Smooth muscle cell (in vitro differentiated cells): ENCODE measurements at regions not wholly inside any gene's neighbourhood (a gene's known extent, or its start where the extent isn't known, plus 50 kb on each side); places are given as distances from the start of the nearest gene placed in this dataset.
"Not testable (repeated sequence)": the region's sequence is repeated elsewhere in the genome, so short reads cannot be mapped to it uniquely, and the experiment has no call there.

Experiments used
- DNase-seq: peaks from one replicate; lab custom pipeline; 2025; ENCODE audit not compliant: unreplicated experiment; lab: John Stamatoyannopoulos, UW
- H2AFZ ChIP-seq: fragments of 200-600 bp; sonication (generic); 2 replicates; pipeline ENCODE4 v1.6.0; 2016; ENCODE audit warnings: antibody characterized with exemption, low read depth, mild to moderate bottlenecking
- H3F3A ChIP-seq: fragments of 200-600 bp; sonication (generic); 2 replicates; pipeline ENCODE4 v1.6.0; 2017; ENCODE audit warnings: antibody characterized with exemption, low read depth
- H3K27ac ChIP-seq: fragments of 200-600 bp; sonication (generic); 2 replicates; pipeline ENCODE4 v1.5.1; 2016; ENCODE audit warnings: low read depth, mild to moderate bottlenecking
- H3K27me3 ChIP-seq: fragments of 200-600 bp; sonication (generic); 2 replicates; pipeline ENCODE4 v1.6.1; 2016; ENCODE audit warnings: low read depth, mild to moderate bottlenecking
- H3K36me3 ChIP-seq: fragments of 200-600 bp; sonication (generic); 2 replicates; pipeline ENCODE4 v1.5.1; 2016; ENCODE audit warnings: low read depth
- H3K4me1 ChIP-seq: fragments of 200-600 bp; sonication (generic); 2 replicates; pipeline ENCODE4 v1.5.1; 2016; ENCODE audit warnings: low read depth
- H3K4me2 ChIP-seq: fragments of 200-600 bp; sonication (generic); 2 replicates; pipeline ENCODE4 v1.6.0; 2016; ENCODE audit warnings: mild to moderate bottlenecking
- H3K4me3 ChIP-seq: fragments of 200-600 bp; sonication (generic); 2 replicates; pipeline ENCODE4 v1.5.1; 2016; ENCODE audit warnings: mild to moderate bottlenecking
- H3K79me2 ChIP-seq: fragments of 200-600 bp; sonication (generic); 2 replicates; pipeline ENCODE4 v1.6.0; 2016; ENCODE audit warnings: low read depth, mild to moderate bottlenecking
- H3K9ac ChIP-seq: fragments of 200-600 bp; sonication (generic); 2 replicates; pipeline ENCODE4 v1.6.0; 2016; ENCODE audit warnings: low read depth
- H3K9me3 ChIP-seq: fragments of 200-600 bp; sonication (generic); replicated peaks from 2 replicates; pipeline ENCODE4 v1.5.1; 2016; ENCODE audit warnings: low read depth
- H4K20me1 ChIP-seq: fragments of 200-600 bp; sonication (generic); 2 replicates; pipeline ENCODE4 v1.6.0; 2016; ENCODE audit warnings: low read depth
- CTCF ChIP-seq: fragments of 200-600 bp; sonication (generic); IDR thresholded peaks from 2 replicates; pipeline ENCODE4 v1.5.1; 2017; ENCODE audit warnings: borderline replicate concordance, mild to moderate bottlenecking, antibody characterized with exemption; ENCODE audit not compliant: insufficient read depth, poor library complexity, severe bottlenecking
- WGBS: methylation state at CpG from one replicate; pipeline ENCODE4 v1.1.7; 2016; ENCODE audit warnings: low lambda C conversion rate; 5-methylcytosine and 5-hydroxymethylcytosine counted together

- Histone ChIP-seq H3K9me3 (no peaks in the 10 kb centered on the region), H3K9ac (no peak overlapping the region), H3K4me2 (no peak overlapping the region), H3F3A (no peaks in the 10 kb centered on the region), H3K36me3 (no peaks in the 10 kb centered on the region), H4K20me1 (no peaks in the 10 kb centered on the region), H3K4me3 (no peak overlapping the region), H3K4me1 (no peaks in the 10 kb centered on the region), H3K27me3 (no peaks in the 10 kb centered on the region), H3K27ac (no peak overlapping the region), H2AFZ (peak overlapping the region; percentile 62), H3K79me2 (no peaks in the 10 kb centered on the region)
- DNase-seq = no peak
- peak; percentile 11 for TF ChIP-seq CTCF
Measured at GRCh38 chrX:96126182-96126581, 558.5 kb upstream of the DIAPH2 start.

DNA sequence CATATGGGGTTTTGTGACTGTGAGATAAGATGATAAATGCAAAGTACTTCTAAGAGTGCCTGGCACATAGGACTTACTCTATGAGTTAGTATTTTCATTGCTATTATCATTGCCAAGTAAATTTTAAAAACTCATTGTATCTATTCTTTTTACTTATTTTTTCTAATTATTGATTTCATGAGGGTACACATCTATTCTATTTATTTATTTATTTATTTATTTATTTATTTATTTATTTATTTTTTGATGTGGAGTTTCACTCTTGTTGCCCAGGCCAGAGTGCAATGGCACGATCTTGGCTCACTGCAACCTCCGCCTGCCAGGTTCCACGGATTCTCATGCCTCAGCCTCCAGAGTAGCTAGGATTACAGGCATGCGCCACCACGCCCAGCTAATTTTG is 556.6 kb upstream of the DIAPH2 start:
- not testable (repeated sequence) for H3K9ac ChIP-seq, H3K9me3 ChIP-seq, H3K4me3 ChIP-seq, H3K27me3 ChIP-seq, H3K4me1 ChIP-seq, H3K79me2 ChIP-seq, DNase-seq, H2AFZ ChIP-seq, H4K20me1 ChIP-seq, H3K4me2 ChIP-seq, H3K27ac ChIP-seq, H3K36me3 ChIP-seq, H3F3A ChIP-seq
- WGBS = 94% methylated on average over 5 of the region's 5 CpGs

DNA sequence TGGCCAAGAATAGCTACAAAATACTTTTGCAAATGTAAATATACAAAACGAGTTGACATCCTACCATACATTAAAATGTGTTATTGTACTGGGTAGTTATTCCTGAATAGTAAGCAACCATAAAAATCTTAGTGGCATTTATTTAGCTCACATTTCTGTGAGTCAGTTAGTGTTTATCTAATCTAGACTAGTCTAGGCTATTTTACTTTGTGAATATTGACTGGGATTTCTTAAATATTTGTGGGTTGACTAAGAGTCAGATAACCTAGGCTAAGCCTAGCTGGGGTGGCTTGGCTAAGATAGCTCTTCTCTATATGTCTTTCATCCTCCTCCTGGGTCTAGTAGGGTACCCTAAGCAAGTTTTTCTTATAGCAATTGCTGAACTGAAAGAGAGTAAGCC is 543.8 kb upstream of the DIAPH2 start:
- WGBS = 21% methylated on average over 1 of the region's 1 CpG
- no peaks in the 10 kb centered on the region for H3K27me3 ChIP-seq
- no peaks in the 10 kb centered on the region for H4K20me1 ChIP-seq
- no peak for TF ChIP-seq CTCF
- no peak overlapping the region for H3K4me3 ChIP-seq
- H3K27ac ChIP-seq = peak overlapping the region; percentile 40
- no peak overlapping the region for H3K9ac ChIP-seq
- no peak overlapping the region for H2AFZ ChIP-seq
- peak overlapping the region; percentile 46 for H3K4me2 ChIP-seq
- H3K36me3 ChIP-seq = no peaks in the 10 kb centered on the region
- H3K9me3 ChIP-seq = no peaks in the 10 kb centered on the region
- no peaks in the 10 kb centered on the region for H3K4me1 ChIP-seq
- H3K79me2 ChIP-seq = no peaks in the 10 kb centered on the region
- DNase-seq = no peak
- H3F3A ChIP-seq = no peaks in the 10 kb centered on the region

- Histone ChIP-seq H3K4me1 (no peaks in the 10 kb centered on the region), H3K4me2 (no peak overlapping the region)
- TF ChIP-seq CTCF = no peak
Measured at GRCh38 chrX:96147681-96148080, 537.0 kb upstream of the DIAPH2 start.

More at GRCh38 chrX:96147681-96148080, 537.0 kb upstream of the DIAPH2 start:
- Histone ChIP-seq H3K79me2 (no peaks in the 10 kb centered on the region), H2AFZ (no peak overlapping the region), H3K36me3 (no peaks in the 10 kb centered on the region), H3K9ac (no peak overlapping the region), H3F3A (no peaks in the 10 kb centered on the region), H3K9me3 (no peaks in the 10 kb centered on the region), H3K27me3 (no peaks in the 10 kb centered on the region), H3K27ac (no peak overlapping the region), H4K20me1 (no peaks in the 10 kb centered on the region), H3K4me3 (no peak overlapping the region)
- DNase-seq = no peak
